ENCODE measurements at regions not wholly inside any gene's neighbourhood (a gene's known extent, or its start where the extent isn't known, plus 50 kb on each side); places are given as distances from the start of the nearest gene placed in this dataset.

DNA sequence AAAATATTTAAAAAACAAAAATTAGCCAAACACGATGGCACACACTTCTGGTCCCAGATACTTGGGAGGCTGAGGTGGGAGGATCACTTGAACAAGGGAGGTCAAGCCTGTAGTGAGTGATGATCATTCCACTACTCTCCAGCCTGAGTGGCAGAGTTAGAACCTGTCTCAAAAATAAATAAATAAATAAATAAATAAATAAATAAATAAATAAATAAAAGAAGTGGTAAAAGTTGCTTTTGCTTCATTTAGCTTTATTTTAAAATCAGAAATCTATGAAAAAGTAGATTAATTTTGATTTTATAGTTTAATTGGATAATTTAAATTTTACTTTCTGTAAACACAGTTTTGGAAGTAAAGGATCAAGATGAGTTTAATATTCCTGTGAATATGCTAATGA is 552.9 kb upstream of the PCDH10 start:
- Histone ChIP-seq H3K9me3 (ENCODE audit: control insufficient read depth in 1 of 2, low read length in 2 of 2) (no peaks in the 10 kb centered on the region), H3K27me3 (ENCODE audit: control insufficient read depth in 1 of 2, insufficient read depth in 2 of 2, low read length in 2 of 2) (no peaks in the 10 kb centered on the region), H3K9ac (ENCODE audit: low read depth in 1 of 2, low read length in 2 of 2) (no peak overlapping the region), H3K36me3 (ENCODE audit: control insufficient read depth in 1 of 2, insufficient read depth in 2 of 2, low read length in 2 of 2) (no peaks in the 10 kb centered on the region), H3K27ac (ENCODE audit: low read depth, low read length) (no peak overlapping the region), H3K4me1 (ENCODE audit: control insufficient read depth in 1 of 2, insufficient read depth in 2 of 2, low read length in 2 of 2) (no peaks in the 10 kb centered on the region), H3K4me3 (ENCODE audit: low read depth in 1 of 2, low read length in 2 of 2) (no peak overlapping the region)

DNA sequence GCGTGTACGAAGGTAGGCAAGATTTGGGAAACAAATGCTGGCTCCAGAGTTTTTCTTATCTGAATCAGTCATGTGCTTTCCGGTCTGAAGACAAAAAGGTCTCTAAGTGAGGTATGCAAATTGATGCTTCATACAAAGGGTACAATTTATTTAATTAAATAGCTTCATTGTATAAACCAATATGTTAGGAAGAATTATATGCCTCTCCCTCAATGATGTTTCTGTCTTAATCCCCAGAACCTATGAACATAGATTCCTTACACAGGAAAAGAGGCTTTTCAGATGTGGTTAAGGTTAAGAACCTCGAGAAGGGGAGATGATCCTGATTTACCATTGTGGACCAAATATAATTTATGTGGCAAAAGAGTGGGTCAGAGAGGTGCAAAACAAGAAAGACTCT is 543.5 kb upstream of the PCDH10 start:
- H3K27ac ChIP-seq (ENCODE audit: low read depth, low read length) = no peak overlapping the region

DNA sequence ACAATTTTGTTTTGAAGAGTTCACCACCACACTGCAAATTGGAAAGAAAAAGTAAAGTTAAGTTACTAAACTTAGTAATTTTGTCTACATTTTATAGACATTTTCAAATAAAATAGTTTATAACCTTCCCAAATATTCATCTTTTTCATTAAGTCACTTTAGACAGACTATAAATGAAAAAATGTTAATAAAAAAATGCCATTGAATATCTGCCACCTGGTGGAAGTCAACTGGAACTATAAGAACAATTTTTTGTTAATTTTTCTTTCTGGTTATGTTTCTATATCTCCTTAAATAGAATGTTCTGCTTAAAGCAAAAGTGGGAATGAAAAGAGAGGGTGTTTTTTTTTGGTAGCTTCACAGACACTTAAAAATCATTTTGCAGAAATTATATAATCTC is 534.4 kb upstream of the PCDH10 start:
- peaks cover 5 to 6% of the 10 kb centered on the region in 2 donors for H3K9me3 ChIP-seq (ENCODE audit: control insufficient read depth in 1 of 2, low read length in 2 of 2)
- H3K4me3 ChIP-seq (ENCODE audit: low read depth in 1 of 2, low read length in 2 of 2) = no peak overlapping the region
- no peaks in the 10 kb centered on the region for H3K4me1 ChIP-seq (ENCODE audit: control insufficient read depth in 1 of 2, insufficient read depth in 2 of 2, low read length in 2 of 2)
- no peak overlapping the region for H3K9ac ChIP-seq (ENCODE audit: low read depth in 1 of 2, low read length in 2 of 2)
- no peaks in the 10 kb centered on the region for H3K36me3 ChIP-seq (ENCODE audit: control insufficient read depth in 1 of 2, insufficient read depth in 2 of 2, low read length in 2 of 2)
- H3K27ac ChIP-seq (ENCODE audit: low read depth, low read length) = no peak overlapping the region
- no peaks in the 10 kb centered on the region for H3K27me3 ChIP-seq (ENCODE audit: control insufficient read depth in 1 of 2, insufficient read depth in 2 of 2, low read length in 2 of 2)

More for the DNA sequence above, 543.5 kb upstream of the PCDH10 start:
- no peak overlapping the region for H3K4me3 ChIP-seq (ENCODE audit: low read depth in 1 of 2, low read length in 2 of 2)
- H3K27me3 ChIP-seq (ENCODE audit: control insufficient read depth in 1 of 2, insufficient read depth in 2 of 2, low read length in 2 of 2) = no peaks in the 10 kb centered on the region
- no peaks in the 10 kb centered on the region for H3K9me3 ChIP-seq (ENCODE audit: control insufficient read depth in 1 of 2, low read length in 2 of 2)
- no peak overlapping the region for H3K9ac ChIP-seq (ENCODE audit: low read depth in 1 of 2, low read length in 2 of 2)
- H3K36me3 ChIP-seq (ENCODE audit: control insufficient read depth in 1 of 2, insufficient read depth in 2 of 2, low read length in 2 of 2) = no peaks in the 10 kb centered on the region
- H3K4me1 ChIP-seq (ENCODE audit: control insufficient read depth in 1 of 2, insufficient read depth in 2 of 2, low read length in 2 of 2) = no peaks in the 10 kb centered on the region

DNA sequence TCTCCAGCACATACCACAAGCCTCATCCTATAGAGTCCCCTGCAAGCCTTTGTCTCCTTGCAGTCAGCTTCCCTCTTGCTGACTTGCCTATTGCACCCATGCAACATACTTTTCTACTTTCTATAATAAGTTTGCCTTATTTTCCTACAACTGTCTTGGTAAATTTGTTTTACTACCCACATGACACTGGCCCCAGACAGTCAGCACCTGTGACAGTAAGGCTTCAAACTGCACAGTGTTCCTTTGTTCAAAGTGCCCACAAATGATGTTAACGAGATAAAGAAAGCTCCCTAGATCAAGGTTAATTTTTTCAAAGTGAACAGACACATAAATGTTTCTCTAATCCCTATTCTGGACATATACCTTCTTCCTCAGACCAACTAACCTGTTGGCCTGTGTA is 529.1 kb upstream of the PCDH10 start:
- Histone ChIP-seq H3K27me3 (ENCODE audit: control insufficient read depth in 1 of 2, insufficient read depth in 2 of 2, low read length in 2 of 2) (no peaks in the 10 kb centered on the region), H3K9ac (ENCODE audit: low read depth in 1 of 2, low read length in 2 of 2) (no peak overlapping the region), H3K36me3 (ENCODE audit: control insufficient read depth in 1 of 2, insufficient read depth in 2 of 2, low read length in 2 of 2) (no peaks in the 10 kb centered on the region), H3K4me3 (ENCODE audit: low read depth in 1 of 2, low read length in 2 of 2) (no peak overlapping the region), H3K27ac (ENCODE audit: low read depth, low read length) (no peak overlapping the region), H3K9me3 (ENCODE audit: control insufficient read depth in 1 of 2, low read length in 2 of 2) (peaks cover 5 to 6% of the 10 kb centered on the region in 2 donors), H3K4me1 (ENCODE audit: control insufficient read depth in 1 of 2, insufficient read depth in 2 of 2, low read length in 2 of 2) (no peaks in the 10 kb centered on the region)

DNA sequence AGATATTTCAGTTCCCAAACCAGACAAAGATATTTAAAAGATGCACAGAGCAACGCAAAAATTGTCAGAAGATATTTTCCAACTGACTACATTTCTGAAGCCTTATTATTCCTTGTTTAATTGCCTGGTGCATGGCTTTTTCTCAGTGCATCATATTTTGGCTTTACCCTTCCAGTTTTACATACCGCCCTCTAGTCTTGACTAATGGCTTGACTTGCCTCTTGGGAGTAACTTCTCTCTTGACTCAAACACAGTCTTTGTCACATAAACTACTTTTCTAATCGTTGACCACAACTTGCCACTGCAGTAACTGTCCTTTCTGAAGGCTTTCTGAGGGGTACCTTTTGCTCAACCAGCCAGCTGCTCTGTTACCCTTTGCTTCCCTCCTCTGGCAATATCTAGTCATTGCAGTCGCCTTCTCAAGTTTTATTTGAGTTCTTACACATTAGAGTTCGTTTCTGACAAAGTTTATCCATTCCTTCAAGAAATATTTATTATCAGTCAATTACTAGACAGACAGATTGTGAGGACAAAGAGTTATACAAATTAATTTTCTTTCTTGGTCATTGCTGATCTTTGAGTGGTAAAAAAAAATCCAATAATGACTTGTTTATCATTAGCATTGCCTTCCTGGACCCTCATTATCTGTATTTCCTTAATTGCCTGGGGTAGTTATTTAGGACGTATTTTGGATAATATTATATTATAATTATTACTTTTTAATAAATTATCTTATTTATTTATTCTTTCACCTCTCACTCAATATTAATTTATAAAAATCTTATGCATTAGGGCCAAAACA is 506.9 kb upstream of the PCDH10 start:
- Histone ChIP-seq H3K36me3 (ENCODE audit: control insufficient read depth in 1 of 2, insufficient read depth in 2 of 2, low read length in 2 of 2) (no peaks in the 10 kb centered on the region), H3K27me3 (ENCODE audit: control insufficient read depth in 1 of 2, insufficient read depth in 2 of 2, low read length in 2 of 2) (no peaks in the 10 kb centered on the region), H3K27ac (ENCODE audit: low read depth, low read length) (no peak overlapping the region), H3K4me1 (ENCODE audit: control insufficient read depth in 1 of 2, insufficient read depth in 2 of 2, low read length in 2 of 2) (no peaks in the 10 kb centered on the region), H3K4me3 (ENCODE audit: low read depth in 1 of 2, low read length in 2 of 2) (no peak overlapping the region), H3K9me3 (ENCODE audit: control insufficient read depth in 1 of 2, low read length in 2 of 2) (peaks cover 0 to 2% of the 10 kb centered on the region in 2 donors), H3K9ac (ENCODE audit: low read depth in 1 of 2, low read length in 2 of 2) (no peak overlapping the region)

DNA sequence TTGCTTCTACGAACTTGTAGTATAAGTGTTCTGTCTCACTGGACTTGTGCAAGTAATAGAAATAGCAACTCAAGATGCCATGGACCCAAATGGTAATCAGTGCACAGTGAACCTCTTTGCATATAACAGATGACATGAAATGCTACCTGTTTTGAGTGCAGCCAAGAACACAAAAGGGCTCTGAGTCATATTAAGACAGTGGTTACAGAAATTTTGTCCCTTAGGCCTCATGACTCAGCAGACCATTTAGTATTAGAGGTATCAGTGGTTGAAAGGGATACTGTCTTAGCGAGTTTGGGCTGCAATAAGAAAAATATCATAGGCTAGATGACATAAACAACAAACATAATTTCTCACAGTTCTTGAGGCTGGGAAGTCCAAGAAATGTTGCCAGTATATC is 502.9 kb upstream of the PCDH10 start:
- H3K9me3 ChIP-seq (ENCODE audit: control insufficient read depth in 1 of 2, low read length in 2 of 2) = peaks cover 0 to 2% of the 10 kb centered on the region in 2 donors
- H3K27me3 ChIP-seq (ENCODE audit: control insufficient read depth in 1 of 2, insufficient read depth in 2 of 2, low read length in 2 of 2) = no peaks in the 10 kb centered on the region
- no peak overlapping the region for H3K9ac ChIP-seq (ENCODE audit: low read depth in 1 of 2, low read length in 2 of 2)
- no peaks in the 10 kb centered on the region for H3K4me1 ChIP-seq (ENCODE audit: control insufficient read depth in 1 of 2, insufficient read depth in 2 of 2, low read length in 2 of 2)
- H3K27ac ChIP-seq (ENCODE audit: low read depth, low read length) = no peak overlapping the region
- H3K4me3 ChIP-seq (ENCODE audit: low read depth in 1 of 2, low read length in 2 of 2) = no peak overlapping the region
- H3K36me3 ChIP-seq (ENCODE audit: control insufficient read depth in 1 of 2, insufficient read depth in 2 of 2, low read length in 2 of 2) = no peaks in the 10 kb centered on the region

DNA sequence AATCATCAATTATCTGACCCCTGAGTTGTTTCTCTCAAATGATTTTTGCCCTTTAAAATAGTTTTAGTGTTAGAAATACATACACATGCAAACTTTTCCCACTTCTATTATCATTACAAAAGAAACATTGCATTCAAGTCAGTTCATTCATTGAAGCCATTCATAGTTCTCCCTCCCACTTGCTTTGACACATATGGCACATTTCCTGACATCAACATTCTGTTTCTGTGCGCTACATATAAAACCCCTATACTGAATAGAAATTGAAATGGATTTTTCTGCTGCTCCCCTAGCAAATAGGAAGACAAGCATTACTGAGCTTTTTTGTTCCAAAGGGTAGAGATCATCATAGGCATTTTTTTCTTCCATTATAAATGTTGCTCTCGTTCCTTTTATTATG is 497.9 kb upstream of the PCDH10 start:
- H3K9me3 ChIP-seq (ENCODE audit: control insufficient read depth in 1 of 2, low read length in 2 of 2) = peaks cover 2 to 4% of the 10 kb centered on the region in 2 donors
- no peaks in the 10 kb centered on the region for H3K27me3 ChIP-seq (ENCODE audit: control insufficient read depth in 1 of 2, insufficient read depth in 2 of 2, low read length in 2 of 2)
- H3K4me1 ChIP-seq (ENCODE audit: control insufficient read depth in 1 of 2, insufficient read depth in 2 of 2, low read length in 2 of 2) = no peaks in the 10 kb centered on the region
- no peak overlapping the region for H3K4me3 ChIP-seq (ENCODE audit: low read depth in 1 of 2, low read length in 2 of 2)
- no peaks in the 10 kb centered on the region for H3K36me3 ChIP-seq (ENCODE audit: control insufficient read depth in 1 of 2, insufficient read depth in 2 of 2, low read length in 2 of 2)
- no peak overlapping the region for H3K9ac ChIP-seq (ENCODE audit: low read depth in 1 of 2, low read length in 2 of 2)
- no peak overlapping the region for H3K27ac ChIP-seq (ENCODE audit: low read depth, low read length)

DNA sequence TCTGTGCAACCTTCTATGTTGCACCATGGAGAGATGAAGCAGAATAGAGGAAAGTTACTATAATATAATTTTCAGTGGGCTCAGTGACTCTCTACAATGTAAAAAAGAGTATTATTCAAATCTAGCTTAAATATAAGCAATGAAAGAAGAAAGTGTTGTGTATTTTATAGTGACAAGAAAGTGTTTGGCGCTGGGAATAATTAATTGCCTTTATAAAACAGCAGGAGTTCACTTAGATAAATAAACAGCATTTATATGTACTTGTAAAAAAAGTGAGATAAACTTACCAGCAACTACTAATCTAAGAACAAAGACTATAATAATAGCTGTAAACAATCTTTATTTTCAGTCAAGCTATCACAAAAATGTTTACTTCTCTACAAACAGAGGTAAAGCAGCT is 488.9 kb upstream of the PCDH10 start:
- peaks cover 6 to 12% of the 10 kb centered on the region in 2 donors for H3K9me3 ChIP-seq (ENCODE audit: control insufficient read depth in 1 of 2, low read length in 2 of 2)
- no peak overlapping the region for H3K27ac ChIP-seq (ENCODE audit: low read depth, low read length)
- H3K36me3 ChIP-seq (ENCODE audit: control insufficient read depth in 1 of 2, insufficient read depth in 2 of 2, low read length in 2 of 2) = no peaks in the 10 kb centered on the region
- H3K4me3 ChIP-seq (ENCODE audit: low read depth in 1 of 2, low read length in 2 of 2) = no peak overlapping the region
- no peak overlapping the region for H3K9ac ChIP-seq (ENCODE audit: low read depth in 1 of 2, low read length in 2 of 2)
- no peaks in the 10 kb centered on the region for H3K4me1 ChIP-seq (ENCODE audit: control insufficient read depth in 1 of 2, insufficient read depth in 2 of 2, low read length in 2 of 2)
- H3K27me3 ChIP-seq (ENCODE audit: control insufficient read depth in 1 of 2, insufficient read depth in 2 of 2, low read length in 2 of 2) = no peaks in the 10 kb centered on the region

DNA sequence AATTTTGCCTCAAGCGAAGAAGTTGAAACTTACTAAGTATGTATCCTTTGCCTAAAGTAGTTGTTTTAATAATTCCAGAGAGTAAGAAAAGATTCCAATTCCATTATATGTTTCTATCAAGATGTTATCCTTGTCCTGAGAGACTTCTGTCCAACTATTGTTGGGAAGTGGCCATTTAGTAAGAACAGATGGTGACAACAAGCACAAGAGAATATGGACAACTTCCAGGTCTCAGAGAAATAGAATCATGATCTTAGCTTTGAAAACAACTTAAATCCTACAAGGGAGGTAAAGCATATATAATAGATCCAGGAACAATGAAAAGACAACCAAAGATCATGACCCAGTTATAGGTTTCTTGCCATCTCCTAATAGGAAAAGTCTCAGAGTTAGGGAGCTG is 486.6 kb upstream of the PCDH10 start:
- peaks cover 4 to 6% of the 10 kb centered on the region in 2 donors for H3K9me3 ChIP-seq (ENCODE audit: control insufficient read depth in 1 of 2, low read length in 2 of 2)
- H3K4me1 ChIP-seq (ENCODE audit: control insufficient read depth in 1 of 2, insufficient read depth in 2 of 2, low read length in 2 of 2) = no peaks in the 10 kb centered on the region
- no peak overlapping the region for H3K27ac ChIP-seq (ENCODE audit: low read depth, low read length)
- H3K9ac ChIP-seq (ENCODE audit: low read depth in 1 of 2, low read length in 2 of 2) = no peak overlapping the region
- no peaks in the 10 kb centered on the region for H3K27me3 ChIP-seq (ENCODE audit: control insufficient read depth in 1 of 2, insufficient read depth in 2 of 2, low read length in 2 of 2)
- H3K4me3 ChIP-seq (ENCODE audit: low read depth in 1 of 2, low read length in 2 of 2) = no peak overlapping the region
- no peaks in the 10 kb centered on the region for H3K36me3 ChIP-seq (ENCODE audit: control insufficient read depth in 1 of 2, insufficient read depth in 2 of 2, low read length in 2 of 2)

DNA sequence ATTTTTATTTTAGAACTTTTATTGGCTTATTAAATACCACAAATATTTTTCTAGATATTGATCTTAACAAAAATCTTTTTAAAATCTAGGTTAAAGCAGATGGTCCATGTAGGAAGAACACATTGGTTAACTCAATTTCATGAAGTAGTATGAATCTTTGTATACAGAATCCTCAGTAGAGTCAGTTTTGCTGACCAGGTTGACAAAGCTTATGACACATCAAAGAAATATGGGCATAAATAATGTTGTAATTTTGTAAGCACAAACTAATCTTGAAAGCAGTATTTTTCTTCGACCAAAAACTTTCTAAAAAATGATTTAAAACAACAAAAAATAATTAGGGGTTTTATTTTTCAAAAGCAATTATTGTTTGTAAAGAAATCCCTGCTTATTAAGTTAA is 479.3 kb upstream of the PCDH10 start:
- no peaks in the 10 kb centered on the region for H3K9me3 ChIP-seq (ENCODE audit: control insufficient read depth in 1 of 2, low read length in 2 of 2)
- H3K27me3 ChIP-seq (ENCODE audit: control insufficient read depth in 1 of 2, insufficient read depth in 2 of 2, low read length in 2 of 2) = no peaks in the 10 kb centered on the region
- H3K4me3 ChIP-seq (ENCODE audit: low read depth in 1 of 2, low read length in 2 of 2) = no peak overlapping the region
- no peak overlapping the region for H3K9ac ChIP-seq (ENCODE audit: low read depth in 1 of 2, low read length in 2 of 2)
- H3K36me3 ChIP-seq (ENCODE audit: control insufficient read depth in 1 of 2, insufficient read depth in 2 of 2, low read length in 2 of 2) = no peaks in the 10 kb centered on the region
- no peaks in the 10 kb centered on the region for H3K4me1 ChIP-seq (ENCODE audit: control insufficient read depth in 1 of 2, insufficient read depth in 2 of 2, low read length in 2 of 2)
- H3K27ac ChIP-seq (ENCODE audit: low read depth, low read length) = no peak overlapping the region

Measured in duodenal mucosa (tissue), 2 donors.